ENCODE measurements at regions not wholly inside any gene's neighbourhood (a gene's known extent, or its start where the extent isn't known, plus 50 kb on each side); places are given as distances from the start of the nearest gene placed in this dataset.
"Not testable (repeated sequence)": the region's sequence is repeated elsewhere in the genome, so short reads cannot be mapped to it uniquely, and the experiment has no call there.

- no peak for DNase-seq
These were observed 185.6 kb downstream of the INSC start for GRCh38 chr11:15300341-15300740.

GRCh38 chr11:15307619-15308024, 192.9 kb downstream of the INSC start:
- DNase-seq, result no peak

GRCh38 chr11:15308840-15309239, 194.1 kb downstream of the INSC start:
- no peak for DNase-seq

GRCh38 chr11:15309296-15309695, 194.6 kb downstream of the INSC start:
- DNase-seq, result no peak

DNA sequence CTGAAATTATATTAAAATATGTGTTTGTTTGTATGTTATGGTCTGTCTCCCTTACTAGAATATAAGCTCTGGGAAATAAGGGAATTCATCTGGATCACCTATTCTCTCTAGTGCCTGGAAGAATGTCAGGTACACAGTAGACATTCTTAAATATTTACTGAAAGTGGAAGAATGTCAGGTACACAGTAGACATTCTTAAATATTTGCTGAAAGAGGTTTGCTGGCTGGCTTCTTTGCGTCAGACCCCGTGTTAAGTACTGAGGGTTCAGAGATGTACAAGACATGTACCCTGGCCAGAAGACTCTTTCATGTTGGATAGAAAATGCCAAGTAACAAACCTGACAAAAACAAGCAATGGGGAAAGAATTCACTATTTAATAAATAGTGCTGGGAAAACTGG, 199.1 kb downstream of the INSC start:
- no peak for DNase-seq

- DNase-seq, result no peak
These were observed 204.1 kb downstream of the INSC start for GRCh38 chr11:15318814-15319213.

- no peak for DNase-seq
These were observed 211.8 kb downstream of the INSC start for GRCh38 chr11:15326520-15326919.

DNA sequence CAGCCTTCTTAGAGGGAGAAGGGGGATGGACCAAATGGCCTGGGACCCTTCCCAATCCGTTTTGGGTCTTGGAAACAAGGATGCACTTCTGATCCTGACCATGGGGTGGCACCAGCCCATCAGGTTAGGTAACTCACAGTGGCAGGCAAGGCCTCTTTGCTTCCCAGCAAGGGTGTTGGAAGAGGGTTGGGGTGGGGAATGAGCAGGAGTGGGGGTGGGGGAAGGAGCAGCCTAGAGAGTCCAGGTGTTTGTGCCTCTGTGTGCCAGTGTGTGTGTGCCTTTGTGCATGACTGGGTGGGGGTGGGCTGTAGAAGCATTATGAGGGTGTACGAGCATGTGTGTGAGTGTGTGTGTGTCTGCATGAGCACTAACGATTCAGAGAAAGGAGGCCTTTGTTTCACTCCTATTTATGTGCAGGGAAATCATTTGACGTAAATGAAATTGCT, 213.1 kb downstream of the INSC start:
- DNase-seq, result peak; percentile 55

- DNase-seq, result no peak
These were observed 218.7 kb downstream of the INSC start for GRCh38 chr11:15333407-15333806.

DNA sequence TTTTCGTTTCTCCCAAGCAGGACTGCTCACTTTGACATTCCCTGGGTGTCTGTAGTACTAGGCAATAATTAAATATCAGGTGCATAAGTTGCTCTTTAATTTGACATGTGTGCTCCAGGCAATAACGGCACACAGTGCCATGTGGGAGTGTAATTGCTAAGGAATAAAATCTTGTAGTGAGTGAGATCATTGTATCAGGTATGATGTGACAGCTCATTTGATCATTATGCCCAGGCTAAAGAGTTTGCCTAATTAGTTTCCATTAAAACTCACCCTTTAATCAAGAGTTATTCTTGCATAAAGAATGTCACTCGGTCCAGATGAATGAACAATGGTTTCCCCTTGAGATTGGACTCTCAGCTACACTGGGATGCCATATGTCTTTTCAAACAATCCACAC, 220.0 kb downstream of the INSC start:
- no peak for DNase-seq

GRCh38 chr11:15336021-15336420, 221.3 kb downstream of the INSC start:
- no peak for DNase-seq

DNA sequence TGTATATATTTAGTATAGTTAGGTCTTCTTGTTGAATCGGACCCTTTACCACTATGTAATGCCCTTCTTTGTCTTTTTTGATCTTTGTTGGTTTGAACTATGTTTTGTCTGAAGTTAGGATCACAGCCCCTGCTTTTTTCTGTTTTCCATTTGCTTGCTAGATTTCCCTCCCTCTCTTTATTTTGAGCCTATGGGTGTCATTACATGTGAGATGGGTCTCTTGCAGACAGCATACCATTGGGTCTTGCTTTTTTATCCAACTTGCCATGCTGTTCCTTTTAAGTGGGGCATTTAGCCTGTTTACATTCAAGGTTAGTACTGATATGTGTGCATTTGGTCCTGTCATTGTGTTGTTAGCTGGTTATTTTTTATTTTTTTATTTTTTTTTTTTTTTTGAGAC, 224.6 kb downstream of the INSC start:
- no peak for DNase-seq

DNA sequence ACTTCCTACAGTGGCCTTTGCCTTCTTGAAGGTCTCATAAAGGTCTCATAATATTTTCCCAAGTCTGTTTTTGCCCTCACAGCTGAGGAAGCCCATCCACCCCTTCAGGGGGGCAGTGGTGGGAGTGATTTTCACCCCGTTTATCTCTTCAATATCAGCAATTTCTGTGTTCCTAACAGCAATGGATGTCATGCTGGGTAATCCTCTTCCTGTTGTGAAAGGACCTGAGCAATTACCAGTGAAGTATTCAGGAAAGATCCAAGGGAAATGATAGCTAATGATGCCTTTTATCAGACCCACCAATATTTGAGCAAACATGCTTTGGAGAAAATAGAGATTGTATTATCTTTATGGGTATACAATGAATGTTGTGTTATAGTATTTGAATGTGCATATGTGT, 226.9 kb downstream of the INSC start:
- DNase-seq, result no peak

DNA sequence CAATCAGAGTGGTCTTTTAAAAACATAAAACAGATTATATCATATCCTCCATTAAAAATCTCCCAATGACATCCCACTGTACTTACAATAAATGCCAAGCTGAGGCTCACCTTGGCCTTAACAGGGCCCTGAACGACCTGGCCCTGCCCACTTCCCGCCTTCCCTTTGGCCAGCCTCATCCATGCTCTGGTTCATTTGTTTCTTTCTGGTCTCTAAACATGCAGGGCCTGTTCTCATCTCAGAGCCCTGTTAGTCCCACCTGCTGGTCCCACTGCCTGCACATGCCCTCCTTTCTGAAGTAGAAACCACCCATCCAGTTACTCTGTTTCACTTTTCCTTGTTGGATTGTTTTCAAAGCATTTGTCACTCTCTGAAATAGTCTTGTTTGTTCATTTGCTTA, 227.4 kb downstream of the INSC start:
- DNase-seq, result no peak

GRCh38 chr11:15346907-15347306, 232.2 kb downstream of the INSC start:
- DNase-seq, result no peak

DNA sequence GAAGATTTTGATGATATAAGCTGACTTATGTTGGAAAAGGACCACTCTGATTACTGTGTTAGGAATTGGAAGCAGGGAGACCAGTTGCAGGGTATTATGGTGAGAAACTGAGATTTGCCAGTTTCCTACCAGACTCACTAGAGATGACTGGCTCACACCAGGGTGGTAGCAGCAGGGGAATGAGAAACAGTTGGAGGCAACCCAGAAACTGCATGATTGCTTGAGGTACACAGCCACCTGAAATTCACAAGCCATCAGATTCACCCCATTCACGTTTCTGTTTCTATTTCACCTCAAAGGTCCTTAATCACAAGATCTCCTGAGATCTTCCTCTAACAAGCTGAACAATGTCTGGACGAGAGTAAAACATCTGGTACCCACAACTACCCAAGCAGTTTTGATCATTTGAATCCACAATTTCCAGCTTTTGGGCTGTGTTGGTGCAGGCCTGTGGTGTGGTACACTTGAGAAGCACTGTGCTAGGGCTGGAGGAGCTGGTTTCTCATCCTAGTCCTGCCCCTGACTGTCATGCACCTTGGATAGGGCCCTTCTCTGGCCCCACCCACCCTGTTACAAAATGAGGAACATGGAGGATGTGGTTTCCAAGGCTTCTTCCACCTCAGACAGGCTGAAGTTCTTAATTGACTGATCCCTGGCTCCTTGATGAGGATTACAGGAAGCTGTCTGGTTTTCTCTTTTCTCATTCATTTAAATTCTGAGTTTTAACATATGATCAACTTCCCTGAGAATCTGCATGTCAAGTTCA, 233.4 kb downstream of the INSC start:
- DNase-seq, result no peak

- DNase-seq, result no peak
These were observed 234.7 kb downstream of the INSC start for GRCh38 chr11:15349413-15349812.

GRCh38 chr11:15361316-15361715, 246.6 kb downstream of the INSC start:
- no peak for DNase-seq

- DNase-seq, result not testable (repeated sequence)
These were observed 250.6 kb downstream of the INSC start for GRCh38 chr11:15365286-15365685.

DNA sequence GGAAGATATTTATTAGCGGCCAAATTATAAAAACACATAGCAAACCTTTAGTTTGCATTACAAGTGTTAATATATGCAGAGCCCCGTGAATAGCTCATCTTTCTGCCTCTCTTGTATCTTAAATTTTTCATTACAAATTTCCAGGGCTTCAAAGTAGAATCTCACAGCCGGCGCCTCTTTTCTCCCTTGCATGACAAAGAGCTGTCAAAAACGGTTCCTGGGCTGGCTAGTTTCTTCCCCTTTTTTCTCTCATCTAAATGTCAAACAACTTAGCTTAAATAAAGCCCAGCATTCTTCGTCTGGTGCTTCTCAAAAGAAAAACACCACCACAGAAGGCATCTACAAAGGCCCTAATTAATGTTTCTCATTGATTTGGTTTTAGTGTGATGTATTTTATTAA, 253.0 kb downstream of the INSC start:
- no peak for DNase-seq

- no peak for DNase-seq
These were observed 255.9 kb downstream of the INSC start for GRCh38 chr11:15370495-15371147.

- DNase-seq, result no peak
These were observed 256.8 kb downstream of the INSC start for GRCh38 chr11:15371533-15371932.

DNA sequence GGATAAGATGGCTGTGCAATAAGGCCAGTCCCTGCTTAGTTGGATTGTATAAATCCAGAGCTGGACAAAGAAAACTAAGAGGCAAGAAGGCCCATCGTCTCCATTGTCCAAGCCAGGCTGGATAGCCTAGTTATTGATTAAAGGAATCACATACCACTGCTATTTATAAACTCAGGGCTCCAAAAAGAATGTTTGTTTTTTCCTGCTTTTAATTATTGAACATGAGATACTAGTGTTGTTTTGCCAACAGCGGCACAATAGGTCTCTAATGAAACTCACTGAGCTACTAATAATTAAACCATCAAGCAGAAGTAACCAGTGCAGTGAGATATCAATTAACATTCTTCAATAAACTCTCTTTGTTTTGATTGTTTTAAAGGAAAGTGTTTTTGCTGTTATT, 259.7 kb downstream of the INSC start:
- DNase-seq, result no peak

- DNase-seq, result no peak
These were observed 264.2 kb downstream of the INSC start for GRCh38 chr11:15378941-15379340.

DNA sequence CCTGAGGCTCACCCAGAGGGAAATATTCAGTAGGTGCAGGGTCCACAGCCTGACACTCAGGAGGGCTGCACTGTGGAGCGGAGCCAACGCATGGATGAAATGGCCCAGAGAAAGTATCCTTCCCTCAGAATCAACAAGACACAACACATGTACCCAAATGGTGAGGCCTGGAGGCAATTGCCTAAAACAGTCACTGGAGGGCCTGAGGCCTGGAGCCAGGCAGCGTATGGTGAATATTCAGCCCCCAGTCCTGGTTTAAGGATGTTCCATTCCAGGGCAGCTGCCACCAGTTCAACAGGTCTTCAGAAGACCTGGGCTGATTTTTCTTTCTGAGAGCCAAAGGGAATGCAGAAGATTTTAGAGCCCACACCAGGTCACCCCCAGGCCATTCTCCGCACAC, 264.8 kb downstream of the INSC start:
- no peak for DNase-seq
